ENCODE measurements at regions not wholly inside any gene's neighbourhood (a gene's known extent, or its start where the extent isn't known, plus 50 kb on each side); places are given as distances from the start of the nearest gene placed in this dataset.

DNA sequence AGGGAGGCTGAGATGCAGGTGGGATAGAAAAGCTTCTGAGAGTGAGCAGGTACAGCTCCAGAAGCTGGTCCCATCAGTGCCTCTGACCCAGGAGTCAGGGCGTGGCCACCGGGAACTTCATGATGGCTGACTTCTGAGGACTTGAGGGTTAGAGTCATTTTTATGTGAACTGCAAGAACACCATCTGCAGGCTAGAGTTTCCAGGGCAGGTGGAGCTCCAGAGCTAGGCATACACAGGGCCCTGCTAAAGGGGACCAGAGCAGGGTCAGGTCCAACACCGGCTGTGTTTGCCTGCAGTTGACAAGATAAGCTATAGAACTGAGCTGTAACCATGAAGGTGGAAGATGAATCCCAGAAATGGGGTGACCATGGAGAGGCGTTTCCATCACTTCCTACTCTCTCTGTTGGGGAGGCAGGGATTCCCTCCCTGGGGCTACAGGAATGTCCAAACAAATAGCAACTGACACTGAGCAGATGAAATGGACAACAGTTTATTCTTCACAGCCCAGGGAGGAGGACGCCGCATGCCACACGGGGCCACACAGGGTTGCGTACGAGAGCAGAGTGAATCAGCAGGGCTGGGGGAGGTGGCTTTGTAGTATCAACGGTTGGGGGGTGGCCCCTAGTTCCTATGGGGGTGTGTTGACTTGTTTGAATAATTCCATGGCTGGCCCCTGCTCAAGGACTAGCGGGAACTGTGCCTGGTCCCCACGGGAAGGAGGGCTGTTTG lies 77.6 kb upstream of the ZNF516 start:
- TF ChIP-seq RORB (CRISPR knock-in tag; IDR thresholded peaks at IDR 0.05) (no peak), KAT7 (CRISPR knock-in tag; IDR thresholded peaks at IDR 0.05; ENCODE audit: borderline replicate concordance) (no peak), ZNF423 (CRISPR knock-in tag; IDR thresholded peaks at IDR 0.05) (no peak)
- TF ChIP-seq, protein P1, sequence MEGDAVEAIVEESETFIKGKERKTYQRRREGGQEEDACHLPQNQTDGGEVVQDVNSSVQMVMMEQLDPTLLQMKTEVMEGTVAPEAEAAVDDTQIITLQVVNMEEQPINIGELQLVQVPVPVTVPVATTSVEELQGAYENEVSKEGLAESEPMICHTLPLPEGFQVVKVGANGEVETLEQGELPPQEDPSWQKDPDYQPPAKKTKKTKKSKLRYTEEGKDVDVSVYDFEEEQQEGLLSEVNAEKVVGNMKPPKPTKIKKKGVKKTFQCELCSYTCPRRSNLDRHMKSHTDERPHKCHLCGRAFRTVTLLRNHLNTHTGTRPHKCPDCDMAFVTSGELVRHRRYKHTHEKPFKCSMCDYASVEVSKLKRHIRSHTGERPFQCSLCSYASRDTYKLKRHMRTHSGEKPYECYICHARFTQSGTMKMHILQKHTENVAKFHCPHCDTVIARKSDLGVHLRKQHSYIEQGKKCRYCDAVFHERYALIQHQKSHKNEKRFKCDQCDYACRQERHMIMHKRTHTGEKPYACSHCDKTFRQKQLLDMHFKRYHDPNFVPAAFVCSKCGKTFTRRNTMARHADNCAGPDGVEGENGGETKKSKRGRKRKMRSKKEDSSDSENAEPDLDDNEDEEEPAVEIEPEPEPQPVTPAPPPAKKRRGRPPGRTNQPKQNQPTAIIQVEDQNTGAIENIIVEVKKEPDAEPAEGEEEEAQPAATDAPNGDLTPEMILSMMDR (IDR thresholded peaks at IDR 0.05), result no peak
- TF ChIP-seq, protein P2, sequence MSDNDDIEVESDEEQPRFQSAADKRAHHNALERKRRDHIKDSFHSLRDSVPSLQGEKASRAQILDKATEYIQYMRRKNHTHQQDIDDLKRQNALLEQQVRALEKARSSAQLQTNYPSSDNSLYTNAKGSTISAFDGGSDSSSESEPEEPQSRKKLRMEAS (CRISPR knock-in tag; IDR thresholded peaks at IDR 0.05), result no peak
- TF ChIP-seq, protein P3, sequence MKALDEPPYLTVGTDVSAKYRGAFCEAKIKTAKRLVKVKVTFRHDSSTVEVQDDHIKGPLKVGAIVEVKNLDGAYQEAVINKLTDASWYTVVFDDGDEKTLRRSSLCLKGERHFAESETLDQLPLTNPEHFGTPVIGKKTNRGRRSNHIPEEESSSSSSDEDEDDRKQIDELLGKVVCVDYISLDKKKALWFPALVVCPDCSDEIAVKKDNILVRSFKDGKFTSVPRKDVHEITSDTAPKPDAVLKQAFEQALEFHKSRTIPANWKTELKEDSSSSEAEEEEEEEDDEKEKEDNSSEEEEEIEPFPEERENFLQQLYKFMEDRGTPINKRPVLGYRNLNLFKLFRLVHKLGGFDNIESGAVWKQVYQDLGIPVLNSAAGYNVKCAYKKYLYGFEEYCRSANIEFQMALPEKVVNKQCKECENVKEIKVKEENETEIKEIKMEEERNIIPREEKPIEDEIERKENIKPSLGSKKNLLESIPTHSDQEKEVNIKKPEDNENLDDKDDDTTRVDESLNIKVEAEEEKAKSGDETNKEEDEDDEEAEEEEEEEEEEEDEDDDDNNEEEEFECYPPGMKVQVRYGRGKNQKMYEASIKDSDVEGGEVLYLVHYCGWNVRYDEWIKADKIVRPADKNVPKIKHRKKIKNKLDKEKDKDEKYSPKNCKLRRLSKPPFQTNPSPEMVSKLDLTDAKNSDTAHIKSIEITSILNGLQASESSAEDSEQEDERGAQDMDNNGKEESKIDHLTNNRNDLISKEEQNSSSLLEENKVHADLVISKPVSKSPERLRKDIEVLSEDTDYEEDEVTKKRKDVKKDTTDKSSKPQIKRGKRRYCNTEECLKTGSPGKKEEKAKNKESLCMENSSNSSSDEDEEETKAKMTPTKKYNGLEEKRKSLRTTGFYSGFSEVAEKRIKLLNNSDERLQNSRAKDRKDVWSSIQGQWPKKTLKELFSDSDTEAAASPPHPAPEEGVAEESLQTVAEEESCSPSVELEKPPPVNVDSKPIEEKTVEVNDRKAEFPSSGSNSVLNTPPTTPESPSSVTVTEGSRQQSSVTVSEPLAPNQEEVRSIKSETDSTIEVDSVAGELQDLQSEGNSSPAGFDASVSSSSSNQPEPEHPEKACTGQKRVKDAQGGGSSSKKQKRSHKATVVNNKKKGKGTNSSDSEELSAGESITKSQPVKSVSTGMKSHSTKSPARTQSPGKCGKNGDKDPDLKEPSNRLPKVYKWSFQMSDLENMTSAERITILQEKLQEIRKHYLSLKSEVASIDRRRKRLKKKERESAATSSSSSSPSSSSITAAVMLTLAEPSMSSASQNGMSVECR (CRISPR knock-in tag; IDR thresholded peaks at IDR 0.05; ENCODE audit: borderline replicate concordance), result no peak
- TF ChIP-seq, protein P4, sequence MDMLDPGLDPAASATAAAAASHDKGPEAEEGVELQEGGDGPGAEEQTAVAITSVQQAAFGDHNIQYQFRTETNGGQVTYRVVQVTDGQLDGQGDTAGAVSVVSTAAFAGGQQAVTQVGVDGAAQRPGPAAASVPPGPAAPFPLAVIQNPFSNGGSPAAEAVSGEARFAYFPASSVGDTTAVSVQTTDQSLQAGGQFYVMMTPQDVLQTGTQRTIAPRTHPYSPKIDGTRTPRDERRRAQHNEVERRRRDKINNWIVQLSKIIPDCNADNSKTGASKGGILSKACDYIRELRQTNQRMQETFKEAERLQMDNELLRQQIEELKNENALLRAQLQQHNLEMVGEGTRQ (CRISPR knock-in tag; IDR thresholded peaks at IDR 0.05), result no peak
- TF ChIP-seq, protein P5, sequence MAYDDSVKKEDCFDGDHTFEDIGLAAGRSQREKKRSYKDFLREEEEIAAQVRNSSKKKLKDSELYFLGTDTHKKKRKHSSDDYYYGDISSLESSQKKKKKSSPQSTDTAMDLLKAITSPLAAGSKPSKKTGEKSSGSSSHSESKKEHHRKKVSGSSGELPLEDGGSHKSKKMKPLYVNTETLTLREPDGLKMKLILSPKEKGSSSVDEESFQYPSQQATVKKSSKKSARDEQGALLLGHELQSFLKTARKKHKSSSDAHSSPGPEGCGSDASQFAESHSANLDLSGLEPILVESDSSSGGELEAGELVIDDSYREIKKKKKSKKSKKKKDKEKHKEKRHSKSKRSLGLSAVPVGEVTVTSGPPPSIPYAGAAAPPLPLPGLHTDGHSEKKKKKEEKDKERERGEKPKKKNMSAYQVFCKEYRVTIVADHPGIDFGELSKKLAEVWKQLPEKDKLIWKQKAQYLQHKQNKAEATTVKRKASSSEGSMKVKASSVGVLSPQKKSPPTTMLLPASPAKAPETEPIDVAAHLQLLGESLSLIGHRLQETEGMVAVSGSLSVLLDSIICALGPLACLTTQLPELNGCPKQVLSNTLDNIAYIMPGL (CRISPR knock-in tag; IDR thresholded peaks at IDR 0.05), result no peak
